GM20431 (cell line): ENCODE measurements at regions not wholly inside any gene's neighbourhood (a gene's known extent, or its start where the extent isn't known, plus 50 kb on each side); places are given as distances from the start of the nearest gene placed in this dataset.
"Not testable (repeated sequence)": the region's sequence is repeated elsewhere in the genome, so short reads cannot be mapped to it uniquely, and the experiment has no call there.

Experiments
- in situ Hi-C: fragments of 300-500 bp; cut with MseI, MboI; formaldehyde crosslinking; loops from one replicate; pipeline ENCODE4 v1.15.0; 2020; ENCODE audit warnings: low sequenced_read_pairs; ENCODE audit not compliant: unreplicated experiment

DNA sequence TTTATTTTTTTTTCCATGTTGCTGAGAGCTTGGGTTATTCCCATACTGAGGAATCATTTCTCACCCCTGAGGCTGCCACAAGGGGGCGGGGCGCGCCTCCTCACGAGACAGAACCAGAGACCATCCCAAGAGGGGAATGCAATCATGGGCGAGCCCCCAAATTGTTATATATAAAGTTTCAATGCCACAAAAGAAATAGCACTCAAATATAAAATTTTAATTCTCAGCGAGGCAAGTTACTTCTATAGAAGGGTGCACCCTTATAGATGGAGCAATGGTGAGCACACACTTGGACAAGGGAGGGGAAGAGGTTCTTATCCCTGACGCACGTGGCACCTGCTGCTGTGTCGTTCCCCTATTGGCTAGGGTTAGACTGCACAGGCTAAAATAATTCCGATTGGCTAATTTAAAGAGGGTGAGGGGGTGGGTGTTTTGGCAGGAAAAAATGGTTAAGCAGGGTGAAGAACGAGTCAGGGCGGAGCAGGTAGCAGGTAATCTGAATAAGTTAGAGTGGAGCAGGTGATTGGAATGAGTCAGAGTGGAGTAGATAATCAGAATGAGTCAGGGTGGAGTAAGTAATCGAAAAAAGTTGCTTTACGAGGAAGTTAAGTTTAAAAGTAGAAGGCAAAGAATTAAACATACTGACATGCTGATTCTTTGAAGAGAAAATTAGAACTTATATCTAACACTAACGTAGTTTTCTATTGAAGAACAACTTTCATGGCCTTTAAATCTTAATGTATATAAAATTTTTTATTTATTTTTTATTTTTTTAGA lies 177.5 kb downstream of the MTCL1 start:
- in situ Hi-C loops, result no loop called here

DNA sequence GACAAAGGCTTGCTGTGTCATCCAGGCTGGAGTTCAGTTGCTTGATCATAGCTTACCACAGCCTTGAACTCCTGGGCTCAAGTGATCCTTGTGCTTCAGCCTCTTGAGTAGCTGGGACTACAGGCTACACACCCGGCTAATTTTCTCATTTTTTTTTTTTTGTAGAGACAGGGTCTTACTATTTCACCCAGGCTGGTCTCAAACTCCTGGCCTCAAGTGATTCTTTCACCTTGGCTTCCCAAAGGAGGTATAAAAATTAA lies 178.0 kb downstream of the MTCL1 start:
- in situ Hi-C loops, result no loop called here

DNA sequence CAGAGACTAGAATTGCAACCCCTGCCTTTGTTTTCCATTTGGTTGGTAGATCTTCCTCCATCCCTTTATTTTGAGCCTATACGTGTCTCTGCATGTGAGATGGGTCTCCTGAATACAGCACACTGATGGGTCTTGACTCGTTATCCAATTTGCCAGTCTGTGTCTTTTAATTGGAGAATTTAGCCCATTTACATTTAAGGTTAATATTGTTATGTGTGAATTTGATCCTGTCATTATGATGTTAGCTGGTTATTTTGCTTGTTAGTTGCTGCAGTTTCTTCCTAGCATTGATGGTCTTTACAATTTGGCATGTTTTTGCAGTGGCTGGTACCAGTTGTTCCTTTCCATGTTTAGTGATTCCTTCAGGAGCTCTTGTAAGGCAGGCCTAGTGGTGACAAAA lies 182.5 kb downstream of the MTCL1 start:
- in situ Hi-C loops, result not testable (repeated sequence)

DNA sequence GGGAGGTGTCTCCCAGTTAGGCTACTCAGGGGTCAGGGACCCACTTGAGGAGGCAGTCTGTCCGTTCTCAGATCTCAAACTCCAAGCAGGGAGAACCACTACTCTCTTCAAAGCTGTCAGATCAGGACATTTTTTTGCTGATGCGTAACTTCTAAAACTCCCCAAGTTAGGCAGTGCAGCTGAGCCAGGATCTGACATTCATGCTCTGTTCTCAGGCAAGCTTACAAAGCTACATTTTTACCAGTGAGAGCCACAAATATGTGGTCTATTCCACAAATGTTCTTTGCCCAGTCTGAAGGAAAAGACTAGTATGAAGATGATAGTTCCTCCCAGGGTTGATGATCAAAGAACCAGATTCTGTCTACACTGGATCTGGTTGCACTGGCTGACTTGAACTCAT lies 184.1 kb downstream of the MTCL1 start:
- in situ Hi-C loops, result no loop called here

DNA sequence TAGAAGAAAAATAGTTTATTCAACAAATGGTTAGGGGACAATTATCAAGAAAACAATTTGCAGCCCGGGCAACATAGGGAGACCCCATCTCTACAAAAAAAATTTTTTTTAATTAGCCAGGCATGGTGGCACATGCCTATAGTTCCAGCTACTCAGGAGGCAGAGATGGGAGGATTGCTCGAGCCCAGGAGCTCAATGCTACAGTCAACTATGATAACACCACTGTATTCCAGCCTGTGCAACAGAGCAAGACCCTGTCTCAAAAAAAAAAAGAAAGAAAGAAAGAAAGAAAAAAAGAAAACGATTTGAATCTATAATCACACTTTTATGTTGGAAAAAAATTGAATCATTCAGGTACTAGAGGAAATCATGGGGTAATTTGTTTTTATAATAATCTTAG lies 185.1 kb downstream of the MTCL1 start:
- in situ Hi-C loops, result not testable (repeated sequence)

DNA sequence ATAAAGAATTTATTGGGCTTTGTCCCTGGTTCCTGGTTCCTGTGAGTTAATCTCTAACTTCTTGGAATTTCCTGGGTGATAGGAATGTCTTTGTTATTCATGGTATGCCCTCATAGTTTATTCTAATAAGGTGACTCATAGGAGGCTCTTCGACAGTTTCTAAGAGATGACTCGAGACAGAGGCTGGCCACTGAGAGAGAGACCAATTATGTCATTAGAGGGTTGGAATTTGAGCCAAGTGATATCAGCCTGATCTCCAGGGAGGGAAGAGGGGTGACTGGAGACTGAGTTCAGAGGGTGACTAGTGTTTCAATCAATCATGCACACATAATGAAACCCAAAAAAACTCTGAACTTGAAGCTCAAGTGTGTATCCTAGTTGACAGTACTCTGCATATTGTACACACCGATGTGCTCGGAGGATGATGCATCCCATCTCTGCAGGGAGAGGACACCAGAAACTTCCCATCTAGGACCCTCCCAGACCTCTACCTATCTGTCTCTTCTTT lies 185.7 kb downstream of the MTCL1 start:
- in situ Hi-C loops, result no loop called here

DNA sequence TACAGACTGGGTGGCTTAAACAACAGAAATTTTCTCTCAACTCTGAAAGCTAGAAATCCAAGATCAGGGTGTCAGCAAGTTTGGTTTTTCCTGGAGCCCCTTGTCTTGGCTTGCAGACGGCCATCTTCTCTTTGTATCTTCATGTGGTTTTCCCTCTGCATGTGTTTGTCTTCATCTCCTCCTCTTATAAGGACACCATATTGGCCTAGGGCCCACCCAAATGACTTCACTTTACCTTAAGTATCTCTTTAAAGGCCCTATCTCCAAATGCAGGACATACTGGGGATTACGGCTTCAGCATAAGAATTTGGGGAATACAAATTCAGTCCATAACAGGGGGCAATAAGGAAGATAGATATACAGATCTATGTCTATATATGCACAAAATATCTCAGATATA lies 187.9 kb downstream of the MTCL1 start:
- in situ Hi-C loops, result no loop called here

DNA sequence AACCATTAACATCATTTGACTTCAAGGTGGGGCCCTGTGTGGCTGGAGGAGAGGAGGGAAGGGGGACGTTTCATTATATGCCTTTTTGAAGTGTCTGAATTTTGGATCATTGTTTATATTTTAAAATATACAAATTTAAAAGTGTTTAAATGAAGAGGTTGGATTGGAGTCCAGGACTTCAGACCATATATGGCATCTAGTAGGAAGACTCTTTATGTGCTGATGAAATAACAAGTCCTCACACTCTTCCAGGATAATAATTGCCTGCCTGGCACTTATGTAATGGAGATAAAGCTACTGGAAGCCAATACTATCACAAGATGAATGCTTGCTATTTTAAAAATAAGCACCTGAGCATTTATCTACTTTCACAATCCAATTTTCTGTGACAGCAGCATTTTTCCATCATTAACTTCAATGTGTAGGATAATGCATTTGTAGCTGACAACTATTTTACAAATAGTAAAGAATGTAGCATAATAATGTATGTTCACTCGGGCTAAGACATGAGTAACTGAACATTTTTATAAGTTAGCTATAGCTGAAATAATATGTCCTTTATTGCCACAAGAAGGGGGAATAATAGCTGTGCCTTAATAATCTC lies 188.4 kb downstream of the MTCL1 start:
- in situ Hi-C loops, result no loop called here

DNA sequence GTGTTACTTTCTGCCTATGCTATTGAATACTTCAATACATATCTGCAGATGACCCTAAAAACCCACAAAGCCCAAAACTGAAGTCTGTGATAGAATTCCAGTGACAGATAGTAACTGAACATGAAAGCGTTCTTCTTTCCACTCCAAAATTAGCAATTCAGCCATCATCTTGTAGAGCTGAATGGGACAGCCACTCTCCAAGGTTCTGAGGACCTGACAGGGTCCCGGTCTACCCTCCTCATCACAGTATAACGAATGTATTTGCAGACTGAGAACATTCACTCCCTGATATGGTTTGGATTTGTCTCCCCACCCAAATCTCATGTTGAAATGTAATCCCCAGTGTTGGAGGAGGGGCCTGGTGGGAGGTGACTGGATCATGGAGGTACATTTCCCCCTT lies 189.5 kb downstream of the MTCL1 start:
- in situ Hi-C loops, result no loop called here

DNA sequence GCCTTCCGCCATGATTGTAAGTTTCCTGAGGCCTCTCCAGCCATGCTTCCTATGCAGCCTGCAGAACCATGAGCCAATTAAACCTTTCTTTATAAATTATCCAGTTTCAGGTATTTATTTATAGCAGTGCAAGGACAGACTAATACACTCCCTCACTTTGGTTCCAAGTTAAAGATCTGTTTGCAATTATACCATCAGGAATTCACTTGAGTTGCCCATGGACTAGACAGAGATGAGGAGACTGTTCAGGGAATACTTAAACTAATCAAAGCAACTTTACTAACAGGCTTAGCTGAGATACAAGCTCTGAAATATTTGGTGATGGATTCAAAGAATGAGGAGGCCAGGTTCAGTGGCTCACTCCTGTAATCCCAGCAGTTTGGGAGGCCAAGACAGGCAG lies 190.0 kb downstream of the MTCL1 start:
- in situ Hi-C loops, result no loop called here

DNA sequence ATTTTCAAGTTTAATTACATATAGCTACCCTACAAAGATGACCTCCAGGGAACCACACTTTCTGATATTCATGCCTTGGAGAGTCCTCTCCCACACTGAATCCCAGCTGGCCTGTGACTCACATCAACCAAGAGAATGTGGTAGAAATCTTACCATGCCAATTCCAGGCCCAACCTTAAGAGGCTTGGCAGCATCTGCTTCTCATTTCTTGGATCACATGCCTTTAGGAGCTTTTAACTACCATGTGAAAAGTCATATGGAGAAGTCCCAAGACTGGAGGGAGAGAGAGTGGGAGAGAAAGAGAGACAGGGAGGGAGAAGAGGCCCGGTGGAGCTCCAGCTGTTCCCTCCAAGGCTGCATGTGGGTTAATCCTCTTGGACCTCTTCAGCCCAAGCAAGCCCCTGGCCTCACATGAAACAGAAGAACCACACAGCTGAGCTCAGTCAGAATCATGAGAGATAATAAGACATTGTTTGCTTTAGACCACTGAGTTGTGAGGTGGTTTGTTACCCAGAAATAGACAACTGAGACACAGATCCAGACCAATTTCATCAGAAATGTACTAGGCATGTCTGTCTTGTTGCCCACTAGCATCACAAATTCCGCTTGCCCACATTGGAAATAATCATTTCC lies 190.7 kb downstream of the MTCL1 start:
- in situ Hi-C loops, result no loop called here

DNA sequence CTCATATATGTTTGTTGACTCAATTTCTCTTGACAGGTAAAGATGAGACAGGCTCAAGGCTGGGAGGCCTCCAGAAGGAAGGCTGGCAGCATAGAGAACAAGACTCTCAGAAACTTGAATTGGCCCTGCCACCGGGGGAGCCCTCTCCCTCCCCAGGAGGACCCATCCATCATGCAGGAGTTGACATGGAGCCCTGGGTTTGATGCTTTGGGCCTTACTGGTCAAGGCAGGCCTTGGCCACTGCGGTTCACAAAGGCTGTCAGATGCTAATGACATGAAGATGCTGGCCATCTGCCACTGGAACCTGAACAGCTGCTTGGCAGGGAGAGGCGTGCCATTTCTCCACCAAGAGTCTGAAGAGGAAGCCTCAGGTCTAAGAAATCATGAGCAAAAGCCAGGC lies 193.6 kb downstream of the MTCL1 start:
- in situ Hi-C loops, result no loop called here

DNA sequence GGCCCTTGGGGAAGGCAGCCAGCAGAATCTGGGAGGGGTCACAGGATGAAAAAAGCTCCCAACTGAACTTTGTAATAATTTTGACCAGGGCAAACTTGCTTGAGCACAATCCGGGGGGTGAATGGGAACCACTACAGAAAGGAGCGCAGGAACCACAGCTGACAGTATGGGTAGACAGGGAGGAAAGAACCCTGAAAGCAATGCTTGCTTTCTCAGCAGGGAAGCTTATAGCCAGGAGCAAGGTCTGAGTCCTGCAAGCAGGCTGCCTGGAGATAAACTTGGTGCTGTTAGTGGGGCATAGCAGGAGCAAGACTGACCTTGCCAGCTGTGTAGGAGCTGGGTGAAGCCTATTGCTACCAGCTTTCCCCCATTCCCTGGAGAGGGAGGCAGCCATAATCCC lies 195.2 kb downstream of the MTCL1 start:
- in situ Hi-C loops, result no loop called here

DNA sequence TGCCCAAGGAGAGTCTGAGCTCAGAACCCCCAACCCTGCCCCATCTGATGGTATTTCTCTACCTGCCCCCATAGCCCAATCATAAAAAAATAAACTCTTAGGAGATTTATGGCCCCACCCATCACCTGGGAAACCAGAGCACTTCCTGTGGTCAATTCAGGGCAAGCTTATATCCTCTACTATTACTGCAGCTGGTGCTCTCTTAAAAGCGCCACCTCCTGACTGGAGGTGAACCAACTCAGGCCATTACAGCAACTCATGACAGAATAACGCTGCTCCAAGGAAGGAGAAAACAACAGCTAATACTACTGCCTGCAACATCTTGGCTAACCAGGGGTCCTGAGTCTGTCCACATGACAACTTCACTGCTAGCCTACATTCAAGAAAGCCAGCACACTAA lies 195.7 kb downstream of the MTCL1 start:
- in situ Hi-C loops, result no loop called here

DNA sequence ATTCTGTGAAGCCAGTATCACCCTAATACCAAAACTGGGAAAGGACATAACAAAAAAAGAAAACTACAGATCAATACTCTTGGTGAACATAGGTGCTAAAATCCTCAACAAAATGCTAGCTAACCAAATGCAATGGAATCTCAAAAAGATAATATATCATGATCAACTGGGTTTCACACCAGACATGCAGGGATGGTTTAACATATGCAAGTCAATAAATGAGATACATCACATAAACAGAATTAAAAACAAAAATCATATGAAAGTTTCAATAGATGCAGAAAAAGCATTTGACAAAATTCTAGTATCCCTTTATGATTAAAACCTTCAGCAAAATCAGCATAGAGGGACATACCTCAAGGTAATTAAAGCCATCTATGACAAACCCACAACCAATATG lies 198.2 kb upstream of the NDUFV2 start:
- in situ Hi-C loops, result no loop called here

DNA sequence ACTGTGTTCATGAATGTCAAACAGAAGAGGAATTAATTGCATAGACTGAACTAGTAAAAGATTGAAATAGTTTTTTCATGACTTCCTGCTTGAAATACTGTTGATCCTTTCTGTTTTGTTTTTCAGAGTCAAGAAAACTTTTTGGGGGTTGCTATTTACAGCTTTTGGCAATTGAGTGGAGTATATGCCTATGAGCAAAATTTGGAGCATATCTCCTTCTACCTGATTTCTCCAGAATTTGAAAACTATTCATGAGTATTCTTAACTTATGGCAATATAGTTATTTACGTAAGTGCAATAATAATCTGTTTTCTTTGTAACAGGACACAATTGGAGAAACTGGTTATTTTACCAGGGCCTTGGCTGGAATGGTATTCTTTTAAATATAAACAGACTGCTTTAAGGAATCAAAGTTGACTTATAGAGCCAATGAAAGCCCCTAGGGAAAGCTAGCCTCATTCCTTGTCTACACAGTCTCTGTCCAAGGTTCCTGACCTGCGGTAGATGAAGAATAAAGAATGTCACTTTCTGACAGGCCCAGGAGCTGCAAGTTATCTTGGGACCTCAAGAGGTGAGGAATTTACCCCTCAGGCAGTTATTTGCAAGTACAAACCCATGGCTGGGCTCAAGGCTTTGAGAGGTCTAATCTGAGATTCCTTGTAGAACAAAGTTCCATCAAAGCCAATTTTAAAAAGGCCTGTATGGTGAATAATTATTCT lies 193.5 kb upstream of the NDUFV2 start:
- in situ Hi-C loops, result no loop called here

DNA sequence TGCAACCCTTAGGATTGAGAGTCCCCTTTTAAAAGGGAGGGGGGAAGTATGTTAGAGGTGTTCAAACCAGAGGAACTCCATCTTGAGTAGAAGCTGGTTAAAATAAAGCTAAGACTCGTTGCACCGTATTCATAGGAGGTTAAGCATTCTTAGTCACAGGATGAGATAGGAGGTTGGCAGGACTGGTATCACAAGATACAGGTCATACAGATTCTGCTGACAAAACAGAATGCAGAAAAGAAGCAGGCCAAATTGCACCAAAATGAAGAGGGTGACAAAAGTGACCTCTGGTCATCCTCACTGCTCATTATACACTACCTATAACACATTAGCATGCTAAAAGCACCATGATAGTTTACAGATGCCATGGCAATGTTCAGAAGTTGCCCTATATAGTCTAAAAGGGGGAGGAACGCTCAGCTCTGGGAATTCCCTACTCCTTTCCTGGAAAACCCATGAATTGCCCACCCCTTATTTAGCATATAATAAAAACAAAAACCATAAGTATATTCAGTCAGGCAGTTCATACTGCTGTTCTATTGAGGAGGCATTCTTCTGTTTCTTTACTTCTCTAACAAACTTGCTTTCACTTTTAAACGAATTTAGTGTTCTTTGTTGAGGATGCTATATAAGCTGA lies 192.2 kb upstream of the NDUFV2 start:
- in situ Hi-C loops, result no loop called here

DNA sequence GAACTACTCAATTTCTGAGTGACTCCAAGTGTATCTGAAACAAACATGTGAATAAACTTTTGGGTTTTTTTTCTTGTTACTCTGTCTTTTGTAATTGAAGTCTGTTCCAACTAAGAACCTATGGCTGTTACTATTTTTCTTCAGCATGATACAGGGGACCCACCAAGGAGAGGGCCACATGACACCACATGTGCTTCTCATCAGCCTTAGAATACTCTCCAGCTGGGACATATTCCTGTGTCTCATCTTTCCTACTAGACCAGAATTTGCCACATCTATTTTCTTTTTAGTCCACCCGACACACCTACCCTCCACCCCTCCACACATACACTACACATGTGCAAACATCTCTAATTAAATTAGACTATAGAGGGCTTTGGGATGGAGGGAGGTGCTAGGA lies 191.7 kb upstream of the NDUFV2 start:
- in situ Hi-C loops, result no loop called here

DNA sequence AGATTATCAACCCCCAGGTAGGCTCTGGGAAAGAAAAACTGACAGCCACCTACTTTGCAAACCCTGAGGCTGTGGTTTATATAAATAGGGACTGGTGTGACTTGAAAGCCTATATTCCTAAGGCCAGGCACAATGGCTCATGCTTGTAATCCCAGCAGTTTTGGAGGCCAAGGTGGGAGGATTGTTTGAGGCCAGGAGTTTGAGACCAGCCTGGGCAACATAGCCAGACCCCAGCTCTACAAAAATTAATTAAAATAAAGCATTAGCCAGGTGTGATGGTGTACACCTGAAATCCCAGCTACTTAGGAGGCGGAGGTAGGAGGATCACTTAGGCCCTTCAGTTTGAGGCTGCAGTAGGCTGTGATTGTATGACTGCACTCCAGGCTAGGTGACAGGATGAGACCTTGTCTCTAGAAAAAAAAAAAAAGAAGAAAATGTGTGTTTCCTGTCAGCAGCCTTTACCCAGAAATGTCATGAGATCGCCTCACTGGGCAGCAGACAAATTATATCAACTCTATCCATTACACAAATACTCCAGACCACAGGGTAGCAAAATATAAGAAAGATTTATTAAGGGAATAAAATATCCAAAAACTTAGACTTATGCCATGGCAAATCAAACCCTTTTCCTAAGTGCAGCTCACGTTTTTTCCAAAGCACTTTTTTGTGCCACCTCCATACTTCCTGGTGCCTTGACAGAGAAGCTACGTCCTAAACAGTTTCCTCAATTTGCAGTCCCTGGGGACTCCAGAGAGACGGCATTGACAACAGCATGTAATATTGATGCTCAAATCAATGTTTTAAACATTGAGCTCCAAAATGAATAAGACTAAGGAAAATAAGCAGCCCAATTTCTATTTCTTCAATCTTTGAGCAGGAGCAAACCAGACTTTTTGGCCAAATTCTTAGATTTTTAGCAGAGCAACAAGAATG lies 190.8 kb upstream of the NDUFV2 start:
- in situ Hi-C loops, result no loop called here
